Stimulated activated CD4-positive, alpha-beta T cell treated with anti-CD3 and anti-CD28 coated beads, Interleukin-1b, Interleukin-23, amount 100 ng/mL, for 24 hours (primary cell): ENCODE measurements at regions not wholly inside any gene's neighbourhood (a gene's known extent, or its start where the extent isn't known, plus 50 kb on each side); places are given as distances from the start of the nearest gene placed in this dataset.
"Not testable (repeated sequence)": the region's sequence is repeated elsewhere in the genome, so short reads cannot be mapped to it uniquely, and the experiment has no call there.

ENCODE experiments used
- DNase-seq, 4 experiments: peaks; one replicate each; pipeline ENCODE4 v3.0.0-alpha.2; 2020; ENCODE audit warnings: low read depth in 4 of 4, low spot score in 1 of 4

GRCh38 chr6:19892260-19892659 is 55.1 kb downstream of the ID4 start:
- DNase-seq = no peak

DNA sequence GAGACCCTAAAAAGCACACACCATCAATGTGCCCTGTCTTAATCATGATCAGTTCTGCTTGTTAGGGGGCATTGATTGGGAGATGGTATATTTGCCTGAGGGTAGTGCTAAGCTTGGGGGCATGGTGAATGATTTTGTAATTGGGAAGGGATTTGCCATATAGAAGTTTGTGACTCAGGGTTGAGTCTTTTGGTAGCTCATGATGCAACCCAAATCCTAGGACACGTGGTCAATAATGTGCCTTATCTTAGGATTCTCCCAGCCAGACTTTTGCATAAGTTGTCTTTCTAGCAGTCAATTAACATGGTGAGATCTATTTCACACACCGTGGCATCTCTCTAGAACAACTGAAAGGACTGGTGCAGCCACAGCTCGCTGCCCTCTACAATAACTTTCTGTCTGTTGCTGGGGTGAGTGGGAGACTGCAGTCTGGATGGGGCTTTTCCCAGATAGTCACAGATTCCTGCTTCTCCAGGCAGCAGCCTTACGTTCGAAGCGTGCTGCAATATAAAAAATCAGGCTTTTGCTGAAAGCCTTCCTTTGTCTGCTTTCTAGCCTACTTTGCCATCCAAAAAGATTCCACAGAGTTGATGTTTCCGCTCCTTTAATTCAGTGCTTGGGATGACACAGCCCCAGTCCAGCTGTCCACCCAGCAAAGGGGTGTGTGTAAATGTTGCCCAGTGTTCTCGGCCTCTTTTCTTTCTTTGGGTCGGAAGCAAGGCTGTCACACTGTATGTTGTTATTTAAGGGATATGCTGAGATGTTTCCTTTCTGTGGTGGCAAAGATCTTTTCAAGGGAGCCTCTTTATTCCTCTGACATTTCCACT is 58.9 kb downstream of the ID4 start:
- DNase-seq = no peak

DNA sequence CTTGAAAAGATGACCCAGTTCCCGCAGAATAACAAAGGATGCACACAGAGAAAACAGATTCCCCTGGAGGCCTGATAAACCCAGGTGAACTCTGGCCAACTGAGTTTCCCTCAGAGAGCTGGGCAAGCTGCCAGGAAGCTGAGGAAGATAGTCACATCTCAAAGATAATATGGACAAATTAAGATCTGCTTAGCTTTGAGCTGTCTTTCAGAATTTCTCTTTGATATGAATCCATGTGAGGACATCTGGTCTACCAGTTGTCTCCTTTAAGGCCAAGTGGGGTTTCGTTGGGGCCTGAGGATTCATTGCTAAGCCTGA is 59.5 kb downstream of the ID4 start:
- DNase-seq = no peak

- DNase-seq = no peak
Observed at GRCh38 chr6:19898141-19898740, 61.1 kb downstream of the ID4 start.

- no peak for DNase-seq
Observed at GRCh38 chr6:19902201-19902600, 65.0 kb downstream of the ID4 start.

GRCh38 chr6:19904408-19904807 is 67.2 kb downstream of the ID4 start:
- not testable (repeated sequence) for DNase-seq

DNA sequence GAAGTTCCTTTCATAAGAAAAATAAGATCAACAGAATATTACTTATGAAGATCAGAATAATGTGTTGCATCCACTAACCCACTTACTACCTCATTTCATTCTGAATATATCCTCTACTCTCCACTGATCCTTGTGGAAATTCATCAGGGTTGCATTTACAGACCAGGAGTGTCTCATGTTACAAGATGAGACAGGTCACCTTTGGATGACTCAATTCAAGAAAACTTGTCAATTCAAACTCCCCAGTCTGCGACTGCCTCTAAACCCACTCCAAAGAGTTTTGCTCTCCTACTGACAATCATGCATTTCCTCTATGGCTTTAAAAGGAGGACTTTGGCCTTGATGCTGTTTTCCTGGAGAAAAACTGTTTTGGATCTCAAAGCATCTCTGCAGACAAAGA is 68.4 kb downstream of the ID4 start:
- no peak for DNase-seq

DNA sequence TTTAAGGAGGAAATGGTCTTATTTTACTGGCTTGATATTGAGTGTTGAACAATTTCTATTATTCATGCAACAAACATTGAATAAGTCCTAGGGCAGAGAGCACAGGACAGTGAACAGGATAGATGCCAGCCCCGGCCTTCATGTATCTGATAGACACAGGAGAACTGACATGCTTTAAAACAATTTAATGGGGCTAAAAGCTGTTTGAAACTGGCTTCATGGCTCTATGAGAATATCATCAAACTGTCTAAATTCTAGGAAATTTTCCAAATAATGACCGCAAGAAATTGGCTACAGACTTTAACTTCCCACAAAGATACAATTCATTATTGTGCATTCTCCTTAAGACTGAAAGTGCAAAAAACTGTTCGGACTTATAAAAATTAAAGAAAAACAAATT is 69.0 kb downstream of the ID4 start:
- DNase-seq = no peak

DNA sequence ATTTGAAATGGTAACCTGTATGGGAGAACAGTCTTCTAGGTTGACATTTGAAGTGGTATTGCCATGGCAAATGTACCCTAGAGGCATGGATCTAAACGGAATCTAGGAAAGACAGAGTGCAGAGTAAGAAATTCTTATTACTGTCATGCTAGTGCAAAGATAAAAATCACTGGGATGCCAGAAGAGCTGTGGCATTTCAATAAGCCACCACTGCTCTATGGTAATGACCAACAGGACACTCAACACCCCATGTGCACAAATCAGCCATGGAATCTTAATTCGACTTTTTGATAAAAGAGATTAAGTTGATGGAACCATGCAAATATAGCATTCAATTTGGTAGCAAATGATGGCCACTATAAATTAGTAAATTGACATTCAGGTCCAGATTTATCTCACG is 74.1 kb downstream of the ID4 start:
- DNase-seq = no peak

DNA sequence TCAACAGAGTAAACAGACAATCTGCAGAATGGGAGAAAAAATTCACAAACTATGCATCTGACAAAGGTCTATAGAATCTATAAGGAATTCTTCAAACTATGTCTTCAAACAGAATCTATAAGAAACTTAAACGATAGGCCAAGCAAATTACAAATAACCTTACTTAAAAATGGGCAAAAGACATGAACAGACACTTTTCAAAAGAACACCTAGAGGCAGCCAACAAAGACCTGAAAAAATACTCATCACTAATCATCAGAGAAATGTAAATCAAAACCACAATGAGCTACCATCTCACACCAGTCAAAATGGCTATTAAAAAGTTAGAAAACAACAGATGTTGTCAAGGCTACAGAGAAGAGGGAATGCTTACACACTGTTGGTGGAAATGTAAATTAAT is 81.3 kb downstream of the ID4 start:
- no peak for DNase-seq

DNA sequence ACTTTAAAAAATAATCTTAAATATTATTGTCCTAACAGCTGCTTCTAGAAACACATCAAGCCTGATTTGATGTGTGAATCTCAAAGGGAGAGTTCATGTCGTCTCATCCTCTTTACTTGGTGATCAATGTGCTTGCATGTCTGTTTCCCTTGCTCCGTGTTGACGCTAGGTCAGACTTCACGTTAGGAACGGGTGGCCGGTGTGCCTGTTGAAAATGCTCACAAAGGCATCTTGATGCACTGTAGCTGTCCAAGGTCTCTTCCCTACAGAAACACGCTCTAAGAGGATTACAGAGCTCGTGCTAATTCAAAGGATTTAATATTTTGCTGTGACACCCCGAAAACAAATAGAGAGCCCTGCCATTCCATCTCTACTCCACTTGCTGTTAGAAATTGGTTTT is 84.6 kb downstream of the ID4 start:
- DNase-seq = no peak

GRCh38 chr6:19925533-19925932 is 88.4 kb downstream of the ID4 start:
- DNase-seq = no peak

GRCh38 chr6:19928461-19928860 is 91.3 kb downstream of the ID4 start:
- DNase-seq = no peak

DNA sequence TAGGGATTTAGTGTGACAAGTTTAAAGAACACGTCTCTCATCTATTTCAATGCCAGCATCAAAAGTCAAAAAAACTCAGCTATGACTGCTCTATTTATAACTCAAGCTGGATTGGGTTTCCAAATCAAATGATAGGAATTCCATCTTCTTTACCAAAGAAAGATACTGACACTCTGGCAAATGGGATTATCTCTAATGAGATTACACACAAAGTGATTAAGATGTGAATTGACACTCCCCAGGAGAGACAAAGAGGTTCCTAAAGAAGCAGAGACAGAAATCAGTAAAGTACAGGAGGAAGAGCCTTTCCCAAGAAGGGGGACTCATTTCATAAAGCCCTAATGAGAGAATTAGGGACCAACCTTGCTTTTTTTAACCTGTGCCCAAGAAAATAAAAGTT is 92.1 kb downstream of the ID4 start:
- DNase-seq = no peak

DNA sequence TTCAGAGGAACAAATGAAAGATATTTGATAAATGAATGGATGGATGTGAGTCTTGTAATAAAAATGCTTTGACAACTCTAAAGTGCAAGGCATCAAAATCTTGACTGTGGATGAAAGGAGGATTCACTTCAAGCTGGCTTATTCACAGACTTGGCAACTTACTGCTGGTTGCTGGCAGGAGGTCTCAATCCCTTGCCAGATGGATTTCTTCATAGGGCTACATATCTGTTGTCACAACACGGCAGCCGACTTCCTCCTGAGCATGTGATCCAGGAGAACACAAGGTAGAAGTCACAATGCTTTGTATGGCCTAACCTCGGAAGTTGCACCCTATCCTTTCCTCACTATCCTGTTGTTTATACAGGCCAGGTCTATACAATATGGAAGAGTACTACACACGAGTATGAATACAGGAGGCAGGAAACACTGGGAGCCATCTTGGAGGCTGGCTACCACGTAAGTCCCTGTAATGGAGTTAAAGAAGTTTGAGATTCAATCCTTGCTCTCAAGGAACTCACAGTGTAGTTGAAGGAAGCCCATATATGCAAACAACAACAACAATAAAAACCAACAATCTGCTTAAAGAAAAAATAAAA is 97.9 kb downstream of the ID4 start:
- no peak for DNase-seq

DNA sequence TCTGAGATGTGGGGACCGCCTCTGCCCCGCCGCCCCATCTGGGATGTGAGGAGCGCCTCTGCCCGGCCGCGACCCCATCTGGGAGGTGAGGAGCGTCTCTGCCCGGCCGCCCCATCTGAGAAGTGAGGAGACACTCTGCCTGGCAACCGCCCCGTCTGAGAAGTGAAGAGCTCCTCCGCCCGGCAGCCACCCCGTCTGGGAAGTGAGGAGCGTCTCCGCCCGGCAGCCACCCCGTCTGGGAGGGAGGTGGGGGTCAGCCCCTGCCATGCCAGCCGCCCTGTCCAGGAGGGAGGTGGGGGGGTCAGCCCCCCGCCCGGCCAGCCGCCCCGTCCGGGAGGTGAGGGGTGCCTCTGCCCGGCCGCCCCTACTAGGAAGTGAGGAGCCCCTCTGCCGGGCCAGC is 102.2 kb downstream of the ID4 start:
- DNase-seq = not testable (repeated sequence)

DNA sequence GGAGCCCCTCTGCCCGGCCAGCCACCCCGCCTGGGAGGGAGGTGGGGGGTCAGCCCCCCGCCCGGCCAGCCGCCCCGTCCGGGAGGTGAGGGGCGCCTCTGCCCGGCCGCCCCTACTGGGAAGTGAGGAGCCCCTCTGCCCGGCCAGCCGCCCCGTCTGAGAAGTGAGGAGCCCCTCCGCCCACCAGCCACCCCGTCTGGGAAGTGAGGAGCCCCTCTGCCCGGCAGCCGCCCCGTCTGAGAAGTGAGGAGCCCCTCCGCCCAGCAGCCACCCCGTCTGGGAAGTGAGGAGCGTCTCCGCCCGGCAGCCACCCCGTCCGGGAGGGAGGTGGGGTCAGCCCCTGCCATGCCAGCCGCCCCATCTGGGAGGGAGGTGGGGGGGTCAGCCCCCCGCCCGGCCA is 102.8 kb downstream of the ID4 start:
- DNase-seq = not testable (repeated sequence)

DNA sequence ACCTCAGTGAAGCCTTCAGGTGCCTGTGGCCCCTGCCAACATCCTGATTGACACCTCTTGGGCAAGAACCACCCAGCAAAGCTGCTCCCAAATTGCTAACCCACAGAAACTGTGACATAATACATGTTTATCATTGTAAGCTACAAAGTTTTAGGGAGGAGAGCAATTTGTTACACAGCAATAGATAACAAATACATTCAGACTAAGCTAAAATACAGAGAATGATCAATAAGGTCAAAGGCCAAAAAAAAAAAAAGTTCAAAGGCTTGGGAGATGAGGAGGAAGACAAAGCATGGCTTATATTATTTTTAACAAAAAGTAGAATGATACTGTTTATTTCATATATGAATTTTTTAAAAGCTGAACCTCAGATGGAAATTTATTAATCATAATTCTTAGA is 105.9 kb downstream of the ID4 start:
- DNase-seq = no peak

GRCh38 chr6:19945843-19946358 is 108.7 kb downstream of the ID4 start:
- DNase-seq = no peak

DNA sequence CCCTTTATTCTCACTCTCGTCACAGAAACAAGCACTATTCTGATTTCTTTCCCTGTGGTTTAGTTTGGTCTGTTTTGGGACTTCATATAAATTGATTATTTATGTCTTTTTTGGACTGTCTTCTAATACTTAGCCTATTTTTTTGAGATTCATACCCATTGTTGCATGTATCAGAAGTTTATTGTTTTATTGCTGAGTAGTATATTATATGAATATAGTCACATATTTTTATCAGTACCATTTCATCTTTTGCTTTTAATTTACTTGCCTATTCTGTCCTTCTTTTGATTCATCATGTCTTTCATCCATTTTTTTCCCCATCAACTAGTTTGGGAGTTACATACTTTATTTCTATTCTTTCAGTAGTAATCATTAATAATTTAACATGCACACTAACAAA is 112.0 kb downstream of the ID4 start:
- DNase-seq = no peak

- DNase-seq = no peak
Observed at GRCh38 chr6:19964115-19964514, 126.9 kb downstream of the ID4 start.

GRCh38 chr6:19968201-19968600 is 131.0 kb downstream of the ID4 start:
- no peak for DNase-seq

GRCh38 chr6:19972221-19972620 is 135.1 kb downstream of the ID4 start:
- no peak for DNase-seq
